ENCODE measurements at regions not wholly inside any gene's neighbourhood (a gene's known extent, or its start where the extent isn't known, plus 50 kb on each side); places are given as distances from the start of the nearest gene placed in this dataset.

GRCh38 chr12:65593239-65593701 lies 231.0 kb upstream of the HMGA2 start:
- H3K4me3 Mint-ChIP-seq = no peak overlapping the region
- no peaks in the 10 kb centered on the region for H3K4me1 Mint-ChIP-seq (ENCODE audit: low read depth)

GRCh38 chr12:65594409-65594808 lies 229.9 kb upstream of the HMGA2 start:
- Mint-ChIP-seq H3K9me3 (no peaks in the 10 kb centered on the region), H3K4me1 (ENCODE audit: low read depth) (no peaks in the 10 kb centered on the region), H3K27ac (no peak overlapping the region), H3K27me3 (ENCODE audit: low read depth) (peaks cover 30% of the 10 kb centered on the region), H3K4me3 (no peak overlapping the region), H3K36me3 (ENCODE audit: insufficient read depth in 2 of 2) (no peaks in the 10 kb centered on the region)
- DNase-seq = no peak
- no peak for ATAC-seq (replicated peaks in 1 of 2)

More at GRCh38 chr12:65593239-65593701, 231.0 kb upstream of the HMGA2 start:
- no peaks in the 10 kb centered on the region for H3K9me3 Mint-ChIP-seq
- H3K27ac Mint-ChIP-seq = no peak overlapping the region
- H3K36me3 Mint-ChIP-seq (ENCODE audit: insufficient read depth in 2 of 2) = no peaks in the 10 kb centered on the region
- peaks cover 27% of the 10 kb centered on the region for H3K27me3 Mint-ChIP-seq (ENCODE audit: low read depth)
- ATAC-seq (replicated peaks in 1 of 2) (no peak), DNase-seq (no peak)

GRCh38 chr12:65595016-65595560 lies 229.2 kb upstream of the HMGA2 start:
- Mint-ChIP-seq H3K36me3 (ENCODE audit: insufficient read depth in 2 of 2) (no peaks in the 10 kb centered on the region), H3K27me3 (ENCODE audit: low read depth) (peaks cover 30% of the 10 kb centered on the region), H3K4me3 (no peak overlapping the region), H3K4me1 (ENCODE audit: low read depth) (no peaks in the 10 kb centered on the region), H3K27ac (no peak overlapping the region), H3K9me3 (no peaks in the 10 kb centered on the region)
- no peak for DNase-seq
- no peak for ATAC-seq (replicated peaks in 1 of 2)

- ATAC-seq (replicated peaks in 1 of 2) = no peak
- Mint-ChIP-seq H3K36me3 (ENCODE audit: insufficient read depth in 2 of 2) (no peaks in the 10 kb centered on the region), H3K27me3 (ENCODE audit: low read depth) (peaks cover 44% of the 10 kb centered on the region), H3K9me3 (no peaks in the 10 kb centered on the region), H3K4me3 (no peak overlapping the region), H3K27ac (no peak overlapping the region), H3K4me1 (ENCODE audit: low read depth) (no peaks in the 10 kb centered on the region)
- DNase-seq = no peak
Observed at GRCh38 chr12:65596514-65597091, 227.7 kb upstream of the HMGA2 start.

- Mint-ChIP-seq H3K9me3 (no peaks in the 10 kb centered on the region), H3K27me3 (ENCODE audit: low read depth) (peaks cover 45% of the 10 kb centered on the region), H3K27ac (no peak overlapping the region), H3K36me3 (ENCODE audit: insufficient read depth in 2 of 2) (no peaks in the 10 kb centered on the region), H3K4me3 (no peak overlapping the region), H3K4me1 (ENCODE audit: low read depth) (no peaks in the 10 kb centered on the region)
- ATAC-seq (replicated peaks in 1 of 2) = no peak
- DNase-seq = no peak
Observed at GRCh38 chr12:65597527-65597926, 226.8 kb upstream of the HMGA2 start.

GRCh38 chr12:65598688-65599087 lies 225.6 kb upstream of the HMGA2 start:
- DNase-seq (no peak), ATAC-seq (replicated peaks in 1 of 2) (no peak)
- Mint-ChIP-seq H3K4me1 (ENCODE audit: low read depth) (no peaks in the 10 kb centered on the region), H3K27me3 (ENCODE audit: low read depth) (peaks cover 45% of the 10 kb centered on the region), H3K27ac (no peak overlapping the region), H3K9me3 (no peaks in the 10 kb centered on the region), H3K36me3 (ENCODE audit: insufficient read depth in 2 of 2) (no peaks in the 10 kb centered on the region), H3K4me3 (no peak overlapping the region)

GRCh38 chr12:65602253-65602609 lies 222.1 kb upstream of the HMGA2 start:
- DNase-seq (no peak), ATAC-seq (replicated peaks in 1 of 2) (no peak)
- H3K4me1 Mint-ChIP-seq (ENCODE audit: low read depth) = no peaks in the 10 kb centered on the region
- H3K27me3 Mint-ChIP-seq (ENCODE audit: low read depth) = peaks cover 37% of the 10 kb centered on the region
- no peak overlapping the region for H3K4me3 Mint-ChIP-seq
- H3K9me3 Mint-ChIP-seq = no peaks in the 10 kb centered on the region
- no peak overlapping the region for H3K27ac Mint-ChIP-seq
- no peaks in the 10 kb centered on the region for H3K36me3 Mint-ChIP-seq (ENCODE audit: insufficient read depth in 2 of 2)

GRCh38 chr12:65602610-65603295 lies 221.5 kb upstream of the HMGA2 start:
- Mint-ChIP-seq H3K27me3 (ENCODE audit: low read depth) (peaks cover 43% of the 10 kb centered on the region), H3K36me3 (ENCODE audit: insufficient read depth in 2 of 2) (no peaks in the 10 kb centered on the region), H3K9me3 (peaks cover 0 to 1% of the 10 kb centered on the region in 2 donors), H3K4me3 (no peak overlapping the region), H3K4me1 (ENCODE audit: low read depth) (no peaks in the 10 kb centered on the region), H3K27ac (no peak overlapping the region)
- ATAC-seq (replicated peaks in 1 of 2) (peak; percentile 58 to 62), DNase-seq (peak; percentile 44 to 59)

GRCh38 chr12:65603438-65604351 lies 220.6 kb upstream of the HMGA2 start:
- DNase-seq (no peak), ATAC-seq (replicated peaks in 1 of 2) (no peak)

GRCh38 chr12:65605019-65605418 lies 219.3 kb upstream of the HMGA2 start:
- Mint-ChIP-seq H3K9me3 (peaks cover 0 to 3% of the 10 kb centered on the region in 2 donors), H3K4me3 (no peak overlapping the region), H3K4me1 (ENCODE audit: low read depth) (no peaks in the 10 kb centered on the region), H3K36me3 (ENCODE audit: insufficient read depth in 2 of 2) (no peaks in the 10 kb centered on the region), H3K27me3 (ENCODE audit: low read depth) (peaks cover 38% of the 10 kb centered on the region), H3K27ac (no peak overlapping the region)
- ATAC-seq (replicated peaks in 1 of 2) (peak in 1 of 2 donors; percentile 25), DNase-seq (no peak)

More at GRCh38 chr12:65603438-65604351, 220.6 kb upstream of the HMGA2 start:
- Mint-ChIP-seq H3K4me3 (no peak overlapping the region), H3K36me3 (ENCODE audit: insufficient read depth in 2 of 2) (no peaks in the 10 kb centered on the region), H3K27ac (no peak overlapping the region), H3K9me3 (peaks cover 0 to 1% of the 10 kb centered on the region in 2 donors), H3K27me3 (ENCODE audit: low read depth) (peaks cover 38% of the 10 kb centered on the region), H3K4me1 (ENCODE audit: low read depth) (no peaks in the 10 kb centered on the region)

- ATAC-seq (replicated peaks in 1 of 2) = no peak
- H3K4me3 Mint-ChIP-seq = no peak overlapping the region
- H3K9me3 Mint-ChIP-seq = peaks cover 0 to 3% of the 10 kb centered on the region in 2 donors
- no peak for DNase-seq
- H3K27me3 Mint-ChIP-seq (ENCODE audit: low read depth) = peaks cover 26% of the 10 kb centered on the region
- no peak overlapping the region for H3K27ac Mint-ChIP-seq
- no peaks in the 10 kb centered on the region for H3K4me1 Mint-ChIP-seq (ENCODE audit: low read depth)
- peaks cover 0 to 2% of the 10 kb centered on the region in 2 donors for H3K36me3 Mint-ChIP-seq (ENCODE audit: insufficient read depth in 2 of 2)
Observed at GRCh38 chr12:65606008-65606766, 218.1 kb upstream of the HMGA2 start.

GRCh38 chr12:65607401-65607841 lies 216.9 kb upstream of the HMGA2 start:
- no peak for ATAC-seq (replicated peaks in 1 of 2)
- H3K4me3 Mint-ChIP-seq = no peak overlapping the region
- peaks cover 0 to 2% of the 10 kb centered on the region in 2 donors for H3K36me3 Mint-ChIP-seq (ENCODE audit: insufficient read depth in 2 of 2)

More at GRCh38 chr12:65607401-65607841, 216.9 kb upstream of the HMGA2 start:
- Mint-ChIP-seq H3K9me3 (peaks cover 0 to 3% of the 10 kb centered on the region in 2 donors), H3K27me3 (ENCODE audit: low read depth) (peaks cover 14% of the 10 kb centered on the region), H3K4me1 (ENCODE audit: low read depth) (no peaks in the 10 kb centered on the region), H3K27ac (no peak overlapping the region)
- DNase-seq = no peak
